SK-N-SH (cell line): ENCODE measurements at regions not wholly inside any gene's neighbourhood (a gene's known extent, or its start where the extent isn't known, plus 50 kb on each side); places are given as distances from the start of the nearest gene placed in this dataset.
"Not testable (repeated sequence)": the region's sequence is repeated elsewhere in the genome, so short reads cannot be mapped to it uniquely, and the experiment has no call there.

Experiments used
- CTCF ChIA-PET: fragments of 300-600, 350-600 bp; formaldehyde crosslinking; extraction: SDS; loops from one replicate; lab custom pipeline; 2021; lab: Yijun Ruan, JAX
- POLR2A ChIA-PET: fragments of 350-600 bp; sonication (Branson Sonifier 250); formaldehyde crosslinking; extraction: SDS; loops from one replicate; lab custom pipeline; 2020; ENCODE audit warnings: antibody characterized with exemption, inconsistent platforms; lab: Yijun Ruan, JAX
- DNase-seq: peaks from one replicate; pipeline ENCODE4 v3.0.0; 2012
- H2AFZ ChIP-seq: fragments of 200-600 bp; sonication (generic); 2 replicates; pipeline ENCODE4 v1.8.1; 2016; ENCODE audit warnings: antibody characterized with exemption, mild to moderate bottlenecking, low read depth
- H3F3A ChIP-seq: fragments of 200-600 bp; sonication (generic); replicated peaks from 2 replicates; pipeline ENCODE3; 2016; ENCODE audit warnings: antibody characterized with exemption, mild to moderate bottlenecking; ENCODE audit not compliant: insufficient read depth
- H3K27ac ChIP-seq, 2 experiments: fragments of 200-500 bp in 1 of 2; fragments of 200-600 bp in 1 of 2; sonication (Bioruptor generic) in 1 of 2; sonication (generic), shearing (Covaris generic) in 1 of 2; 2 replicates each; pipeline versions ENCODE4 v1.5.1 to v1.6.1; 2014 to 2016; ENCODE audit warnings: low read depth in 2 of 2, inconsistent platforms in 1 of 2, low read length in 1 of 2, mild to moderate bottlenecking in 1 of 2, mixed read lengths in 1 of 2
- H3K27me3 ChIP-seq: fragments of 200-600 bp; sonication (generic), shearing (Covaris generic); 2 replicates; pipeline ENCODE4 v1.6.1; 2016; ENCODE audit warnings: mixed run types; ENCODE audit not compliant: insufficient read depth
- H3K36me3 ChIP-seq, 2 experiments: fragments of 200-500 bp in 1 of 2; fragments of 200-600 bp in 1 of 2; sonication (Bioruptor generic) in 1 of 2; sonication (generic) in 1 of 2; replicated peaks in 1 of 2; 2 replicates each; pipeline versions ENCODE3 to v1.5.1; 2014 to 2016; ENCODE audit warnings: low read length in 1 of 2, mild to moderate bottlenecking in 1 of 2; ENCODE audit not compliant: insufficient read depth in 2 of 2, control insufficient read depth in 1 of 2
- H3K4me1 ChIP-seq, 2 experiments: fragments of 200-500 bp in 1 of 2; fragments of 200-600 bp in 1 of 2; sonication (Bioruptor generic) in 1 of 2; sonication (generic), shearing (Covaris generic) in 1 of 2; 2 replicates each; pipeline versions ENCODE4 v1.5.1 to v1.6.1; 2014 to 2016; ENCODE audit warnings: low read depth in 1 of 2, low read length in 1 of 2, mixed run types in 1 of 2; ENCODE audit not compliant: insufficient read depth in 2 of 2, control insufficient read depth in 1 of 2
- H3K4me2 ChIP-seq: fragments of 200-600 bp; sonication (generic), shearing (Covaris generic); 2 replicates; pipeline ENCODE4 v1.6.1; 2017; ENCODE audit warnings: mixed run types
- H3K4me3 ChIP-seq, 2 experiments: fragments of 200-500 bp in 1 of 2; fragments of 200-600 bp in 1 of 2; sonication (Bioruptor generic) in 1 of 2; sonication (generic), shearing (Covaris generic) in 1 of 2; 2 replicates each; pipeline versions ENCODE4 v1.5.1 to v1.8.1; 2014 to 2016; ENCODE audit warnings: low read depth in 2 of 2, inconsistent platforms in 1 of 2, low read length in 1 of 2, mild to moderate bottlenecking in 1 of 2, mixed read lengths in 1 of 2, moderate library complexity in 1 of 2
- H3K79me2 ChIP-seq: fragments of 200-600 bp; sonication (generic); 2 replicates; pipeline ENCODE4 v1.8.1; 2017; ENCODE audit warnings: mild to moderate bottlenecking; ENCODE audit not compliant: insufficient read depth
- H3K9ac ChIP-seq: fragments of 200-600 bp; sonication (generic); 2 replicates; pipeline ENCODE4 v1.6.1; 2017; ENCODE audit warnings: mixed run types
- H3K9me2 ChIP-seq: fragments of 200-600 bp; sonication (generic); 2 replicates; pipeline ENCODE4 v1.6.1; 2017; ENCODE audit warnings: mixed run types
- H3K9me3 ChIP-seq: fragments of 200-600 bp; sonication (generic); 2 replicates; pipeline ENCODE4 v1.6.1; 2017; ENCODE audit warnings: mixed run types, mild to moderate bottlenecking, moderate library complexity
- H4K20me1 ChIP-seq: fragments of 200-600 bp; sonication (generic); 2 replicates; pipeline ENCODE4 v1.6.1; 2017; ENCODE audit warnings: mild to moderate bottlenecking, mixed run types; ENCODE audit not compliant: insufficient read depth
- CHD2 ChIP-seq: fragments of 150-350 bp; IDR thresholded peaks from 2 replicates; pipeline ENCODE4 v1.6.1; 2018; ENCODE audit warnings: low read length; ENCODE audit not compliant: partially characterized antibody
- CTCF ChIP-seq: fragments of 200-600 bp; sonication (generic); IDR thresholded peaks from 2 replicates; pipeline ENCODE4 v1.6.1; 2017; ENCODE audit warnings: antibody characterized with exemption, mild to moderate bottlenecking, moderate library complexity
- ELF1 ChIP-seq: IDR thresholded peaks from 2 replicates; pipeline ENCODE4 v1.4.0; 2012
- EP300 ChIP-seq, 2 experiments: IDR thresholded peaks; 2 replicates each; pipeline versions ENCODE4 v1.4.0 to v1.6.1; 2012; ENCODE audit warnings: borderline replicate concordance in 1 of 2, low read depth in 1 of 2, low read length in 1 of 2
- EZH2phosphoT487 ChIP-seq: fragments of 200-600 bp; sonication (generic); IDR thresholded peaks from 2 replicates; pipeline ENCODE4 v1.6.1; 2017; ENCODE audit warnings: low read depth, mixed run types, mild to moderate bottlenecking, antibody characterized with exemption, moderate library complexity, borderline replicate concordance
- FOSL2 ChIP-seq: IDR thresholded peaks from 2 replicates; pipeline ENCODE4 v1.4.0; 2012; ENCODE audit warnings: low read depth, mild to moderate bottlenecking, moderate library complexity, borderline replicate concordance
- FOXM1 ChIP-seq: IDR thresholded peaks from 2 replicates; pipeline ENCODE4 v1.4.0; 2012; ENCODE audit warnings: low read depth, mild to moderate bottlenecking
- GATA2 ChIP-seq: sonication (generic); formaldehyde crosslinking; IDR thresholded peaks from 2 replicates; pipeline ENCODE4 v1.5.0; 2020; ENCODE audit warnings: mild to moderate bottlenecking, missing genetic modification reagents
- MXI1 ChIP-seq: IDR thresholded peaks from 2 replicates; pipeline ENCODE4 v1.6.1; 2012; ENCODE audit warnings: mild to moderate bottlenecking, low read depth, low read length, improper control_type of control experiment
- NRF1 ChIP-seq: IDR thresholded peaks from 2 replicates; pipeline ENCODE4 v1.6.1; 2012; ENCODE audit warnings: low read depth, mild to moderate bottlenecking, low read length
- PBX3 ChIP-seq: IDR thresholded peaks from 2 replicates; pipeline ENCODE4; 2012
- RAD21 ChIP-seq: IDR thresholded peaks from 2 replicates; pipeline ENCODE4 v1.6.1; 2012; ENCODE audit warnings: mild to moderate bottlenecking, low read length
- RXRA ChIP-seq: IDR thresholded peaks from 2 replicates; pipeline ENCODE4 v1.4.0; 2012; ENCODE audit warnings: low read depth, mild to moderate bottlenecking, borderline replicate concordance
- SIN3A ChIP-seq: IDR thresholded peaks from 2 replicates; pipeline ENCODE4 v1.6.1; 2012; ENCODE audit warnings: low read depth, mild to moderate bottlenecking, low read length, moderate library complexity, borderline replicate concordance
- TCF12 ChIP-seq: IDR thresholded peaks from 2 replicates; pipeline ENCODE4 v1.4.0; 2012
- USF1 ChIP-seq: IDR thresholded peaks from 2 replicates; pipeline ENCODE4 v1.4.0; 2012; ENCODE audit warnings: low read depth, borderline replicate concordance
- USF2 ChIP-seq: fragments of 150-350 bp; IDR thresholded peaks from 2 replicates; pipeline ENCODE4 v1.6.1; 2017; ENCODE audit warnings: antibody characterized with exemption, low read length, low read depth, borderline replicate concordance
- WGBS: methylation state at CpG from one replicate; pipeline ENCODE4 v1.1.6; 2017; ENCODE audit warnings: low lambda C conversion rate; 5-methylcytosine and 5-hydroxymethylcytosine counted together
- TF ChIP-seq, protein P1 (sequence below): fragments of 150-350 bp; IDR thresholded peaks from 2 replicates; pipeline ENCODE4 v1.6.1; 2016; ENCODE audit warnings: mild to moderate bottlenecking, low read depth, low read length

DNA sequence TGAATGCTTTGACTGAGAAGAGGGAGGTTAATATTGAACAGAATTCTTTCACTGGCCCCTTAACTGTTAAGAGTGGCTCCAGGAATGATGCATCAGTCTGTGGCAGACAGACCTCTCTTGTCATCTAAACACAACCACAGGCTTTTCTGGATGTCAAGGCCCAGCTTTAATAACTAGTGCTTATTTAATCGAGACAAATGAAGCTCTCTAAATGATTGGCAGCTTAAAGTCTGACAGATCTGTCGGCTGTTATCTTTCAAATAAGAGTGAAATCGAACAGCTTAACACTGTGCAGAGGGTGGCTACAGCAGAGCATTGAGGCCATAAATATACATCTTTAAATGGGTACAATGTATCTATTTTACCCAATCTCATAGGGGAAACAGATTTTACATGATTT lies 500.8 kb upstream of the PABPC4L start (continued):
- TF ChIP-seq, protein P1, sequence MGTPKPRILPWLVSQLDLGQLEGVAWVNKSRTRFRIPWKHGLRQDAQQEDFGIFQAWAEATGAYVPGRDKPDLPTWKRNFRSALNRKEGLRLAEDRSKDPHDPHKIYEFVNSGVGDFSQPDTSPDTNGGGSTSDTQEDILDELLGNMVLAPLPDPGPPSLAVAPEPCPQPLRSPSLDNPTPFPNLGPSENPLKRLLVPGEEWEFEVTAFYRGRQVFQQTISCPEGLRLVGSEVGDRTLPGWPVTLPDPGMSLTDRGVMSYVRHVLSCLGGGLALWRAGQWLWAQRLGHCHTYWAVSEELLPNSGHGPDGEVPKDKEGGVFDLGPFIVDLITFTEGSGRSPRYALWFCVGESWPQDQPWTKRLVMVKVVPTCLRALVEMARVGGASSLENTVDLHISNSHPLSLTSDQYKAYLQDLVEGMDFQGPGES = no peak

- Histone ChIP-seq H3K4me3 (no peak overlapping the region), H4K20me1 (no peaks in the 10 kb centered on the region), H3K4me1 (no peaks in the 10 kb centered on the region; a peak in 1 of 4 replicates), H3K9ac (no peak overlapping the region), H3K27ac (no peak overlapping the region), H3K36me3 (no peaks in the 10 kb centered on the region), H3K9me3 (no peaks in the 10 kb centered on the region; the same call in 1 of the 2 replicates), H3K4me2 (no peak overlapping the region), H2AFZ (no peak overlapping the region), H3K9me2 (no peaks in the 10 kb centered on the region), H3K27me3 (no peaks in the 10 kb centered on the region), H3F3A (no peaks in the 10 kb centered on the region), H3K79me2 (no peaks in the 10 kb centered on the region)
- DNase-seq = no peak
- 28% methylated on average over 4 of the region's 4 CpGs for WGBS
- CTCF ChIA-PET = no interaction called here
- POLR2A ChIA-PET = no interaction called here
- no peak for TF ChIP-seq USF1
- TF ChIP-seq RAD21 = no peak
- no peak for TF ChIP-seq TCF12
- no peak for TF ChIP-seq CTCF
- TF ChIP-seq, protein P1 = no peak
- TF ChIP-seq RXRA = no peak
- no peak for TF ChIP-seq NRF1
- no peak for TF ChIP-seq GATA2 (CRISPR knock-in tag)
- no peak for TF ChIP-seq SIN3A
- no peak for TF ChIP-seq EP300 (IDR thresholded peaks at IDR 0.05; ENCODE audit: borderline replicate concordance in 1 of 2, low read depth in 1 of 2, low read length in 1 of 2)
- TF ChIP-seq PBX3 = no peak
- no peak for TF ChIP-seq USF2
- no peak for TF ChIP-seq CHD2
- no peak for TF ChIP-seq MXI1
- TF ChIP-seq EZH2phosphoT487 = no peak
- TF ChIP-seq FOSL2 = no peak
- no peak for TF ChIP-seq FOXM1
- TF ChIP-seq ELF1 = no peak
These were observed 498.7 kb upstream of the PABPC4L start for GRCh38 chr4:134700251-134700650.

DNA sequence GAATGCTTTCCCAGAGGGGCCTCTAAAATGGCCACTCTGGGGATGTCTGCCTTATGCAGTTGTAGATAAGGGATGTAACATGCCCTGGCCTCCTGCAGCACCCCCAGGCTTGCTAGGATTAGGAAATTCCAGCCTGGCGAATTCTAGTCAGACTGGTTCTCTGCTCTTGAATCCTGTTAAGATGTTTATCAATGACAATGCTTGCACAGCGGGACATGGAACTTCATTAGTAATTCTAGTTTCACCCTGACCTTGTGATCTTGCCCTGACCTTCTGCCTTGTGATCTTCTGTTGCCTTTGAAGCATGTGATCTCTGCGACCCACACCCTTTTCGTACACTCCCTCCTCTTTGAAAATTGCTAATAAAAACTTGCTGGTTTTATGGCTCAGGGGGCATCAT lies 497.2 kb upstream of the PABPC4L start:
- POLR2A ChIA-PET, H3K36me3 ChIP-seq, H3K9ac ChIP-seq, H3K27ac ChIP-seq, H3K4me2 ChIP-seq, CTCF ChIA-PET, H3K4me1 ChIP-seq, H3K27me3 ChIP-seq, H3K4me3 ChIP-seq, H3K9me3 ChIP-seq, H4K20me1 ChIP-seq, H3K9me2 ChIP-seq, H2AFZ ChIP-seq, DNase-seq, H3F3A ChIP-seq, H3K79me2 ChIP-seq: not testable (repeated sequence)
- 18% methylated on average over 4 of the region's 4 CpGs for WGBS
